ENCODE measurements at regions not wholly inside any gene's neighbourhood (a gene's known extent, or its start where the extent isn't known, plus 50 kb on each side); places are given as distances from the start of the nearest gene placed in this dataset.

- TF ChIP-seq CTCF (optimal IDR thresholded peaks at IDR 0.05 in 1 of 3, IDR thresholded peaks at IDR 0.05 in 1 of 3, conservative IDR thresholded peaks at IDR 0.05 in 1 of 3; ENCODE audit: extremely low read depth in 1 of 3, insufficient read depth in 2 of 3, low read length in 3 of 3) (no peak), EZH2 (IDR thresholded peaks at IDR 0.05; ENCODE audit: low read length) (no peak)
These were observed 51.1 kb upstream of the SPATA31C2 start for GRCh38 chr9:88189371-88189770.

All from keratinocyte (primary cell).